Keratinocyte (primary cell): ENCODE measurements at regions not wholly inside any gene's neighbourhood (a gene's known extent, or its start where the extent isn't known, plus 50 kb on each side); places are given as distances from the start of the nearest gene placed in this dataset.

Experiments
- EZH2 ChIP-seq: IDR thresholded peaks from one replicate; pipeline ENCODE4 v1.6.1; 2012; ENCODE audit warnings: inconsistent platforms, mild to moderate bottlenecking, low read length, moderate library complexity
- TF ChIP-seq, protein P1 (sequence below), 3 experiments: IDR thresholded peaks in 1 of 3; conservative IDR thresholded peaks in 1 of 3; optimal IDR thresholded peaks in 1 of 3; 2 replicates in 2 of 3; 3 replicates in 1 of 3; pipeline versions ENCODE3 to v1.5.1; 2011; ENCODE audit warnings: low read length in 3 of 3, mild to moderate bottlenecking in 3 of 3, moderate library complexity in 2 of 3, control low read depth in 1 of 3, inconsistent platforms in 1 of 3; ENCODE audit not compliant: insufficient read depth in 2 of 3; ENCODE audit errors: extremely low read depth in 1 of 3

DNA sequence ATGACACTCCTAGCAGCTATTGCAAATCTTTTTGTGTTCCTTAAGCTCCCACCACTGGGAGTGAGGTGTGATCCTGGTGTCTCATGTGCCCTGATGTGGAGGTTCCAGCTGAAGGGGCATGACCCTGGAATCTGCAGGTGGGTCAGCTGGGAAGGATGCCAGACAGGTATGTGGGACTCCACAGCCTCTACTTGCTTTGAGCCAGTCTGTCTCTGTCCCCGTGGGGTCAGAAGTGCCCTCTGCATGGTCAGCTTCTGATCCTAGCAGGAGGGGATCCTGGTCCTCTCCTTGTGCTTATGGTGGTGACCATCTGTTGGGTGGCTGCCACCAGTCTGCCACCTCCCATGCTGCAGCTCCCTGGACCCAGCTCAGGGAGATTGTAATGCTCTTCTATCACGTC, 51.1 kb upstream of the COMTD1 start:
- TF ChIP-seq EZH2: no peak
- TF ChIP-seq, protein P1, sequence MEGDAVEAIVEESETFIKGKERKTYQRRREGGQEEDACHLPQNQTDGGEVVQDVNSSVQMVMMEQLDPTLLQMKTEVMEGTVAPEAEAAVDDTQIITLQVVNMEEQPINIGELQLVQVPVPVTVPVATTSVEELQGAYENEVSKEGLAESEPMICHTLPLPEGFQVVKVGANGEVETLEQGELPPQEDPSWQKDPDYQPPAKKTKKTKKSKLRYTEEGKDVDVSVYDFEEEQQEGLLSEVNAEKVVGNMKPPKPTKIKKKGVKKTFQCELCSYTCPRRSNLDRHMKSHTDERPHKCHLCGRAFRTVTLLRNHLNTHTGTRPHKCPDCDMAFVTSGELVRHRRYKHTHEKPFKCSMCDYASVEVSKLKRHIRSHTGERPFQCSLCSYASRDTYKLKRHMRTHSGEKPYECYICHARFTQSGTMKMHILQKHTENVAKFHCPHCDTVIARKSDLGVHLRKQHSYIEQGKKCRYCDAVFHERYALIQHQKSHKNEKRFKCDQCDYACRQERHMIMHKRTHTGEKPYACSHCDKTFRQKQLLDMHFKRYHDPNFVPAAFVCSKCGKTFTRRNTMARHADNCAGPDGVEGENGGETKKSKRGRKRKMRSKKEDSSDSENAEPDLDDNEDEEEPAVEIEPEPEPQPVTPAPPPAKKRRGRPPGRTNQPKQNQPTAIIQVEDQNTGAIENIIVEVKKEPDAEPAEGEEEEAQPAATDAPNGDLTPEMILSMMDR (optimal IDR thresholded peaks at IDR 0.05 in 1 of 3, IDR thresholded peaks at IDR 0.05 in 1 of 3, conservative IDR thresholded peaks at IDR 0.05 in 1 of 3; ENCODE audit: extremely low read depth in 1 of 3, insufficient read depth in 2 of 3, low read length in 3 of 3): no peak
